HT-29 (cell line): ENCODE measurements at regions not wholly inside any gene's neighbourhood (a gene's known extent, or its start where the extent isn't known, plus 50 kb on each side); places are given as distances from the start of the nearest gene placed in this dataset.

Experiments
- DNase-seq: peaks from one replicate; pipeline ENCODE4 v3.0.0-alpha.2; 2015; ENCODE audit warnings: low spot score

GRCh38 chr5:44868541-44868940 is 59.8 kb downstream of the MRPS30 start:
- DNase-seq: no peak

DNA sequence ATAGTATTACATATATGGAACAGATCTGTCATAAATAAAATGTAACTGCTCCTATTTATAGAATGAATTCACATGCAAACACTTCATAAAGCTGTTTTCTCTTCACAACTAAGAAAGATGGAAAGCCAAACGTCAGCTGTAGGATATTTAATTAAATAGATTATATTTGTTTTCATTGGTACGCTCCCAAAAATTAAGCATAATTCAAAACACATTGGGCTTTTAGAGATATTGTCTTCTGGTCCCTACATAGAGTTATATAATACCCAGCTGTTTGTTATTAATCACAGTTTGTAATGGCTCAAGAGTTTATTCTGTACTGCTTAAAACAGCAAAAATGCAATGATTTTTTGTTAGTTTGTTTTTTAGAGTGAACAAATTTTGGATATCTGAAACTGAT is 61.2 kb downstream of the MRPS30 start:
- no peak for DNase-seq

- DNase-seq: no peak
Observed at GRCh38 chr5:44870430-44870829, 61.7 kb downstream of the MRPS30 start.

GRCh38 chr5:44871401-44871800 is 62.7 kb downstream of the MRPS30 start:
- DNase-seq: no peak

DNA sequence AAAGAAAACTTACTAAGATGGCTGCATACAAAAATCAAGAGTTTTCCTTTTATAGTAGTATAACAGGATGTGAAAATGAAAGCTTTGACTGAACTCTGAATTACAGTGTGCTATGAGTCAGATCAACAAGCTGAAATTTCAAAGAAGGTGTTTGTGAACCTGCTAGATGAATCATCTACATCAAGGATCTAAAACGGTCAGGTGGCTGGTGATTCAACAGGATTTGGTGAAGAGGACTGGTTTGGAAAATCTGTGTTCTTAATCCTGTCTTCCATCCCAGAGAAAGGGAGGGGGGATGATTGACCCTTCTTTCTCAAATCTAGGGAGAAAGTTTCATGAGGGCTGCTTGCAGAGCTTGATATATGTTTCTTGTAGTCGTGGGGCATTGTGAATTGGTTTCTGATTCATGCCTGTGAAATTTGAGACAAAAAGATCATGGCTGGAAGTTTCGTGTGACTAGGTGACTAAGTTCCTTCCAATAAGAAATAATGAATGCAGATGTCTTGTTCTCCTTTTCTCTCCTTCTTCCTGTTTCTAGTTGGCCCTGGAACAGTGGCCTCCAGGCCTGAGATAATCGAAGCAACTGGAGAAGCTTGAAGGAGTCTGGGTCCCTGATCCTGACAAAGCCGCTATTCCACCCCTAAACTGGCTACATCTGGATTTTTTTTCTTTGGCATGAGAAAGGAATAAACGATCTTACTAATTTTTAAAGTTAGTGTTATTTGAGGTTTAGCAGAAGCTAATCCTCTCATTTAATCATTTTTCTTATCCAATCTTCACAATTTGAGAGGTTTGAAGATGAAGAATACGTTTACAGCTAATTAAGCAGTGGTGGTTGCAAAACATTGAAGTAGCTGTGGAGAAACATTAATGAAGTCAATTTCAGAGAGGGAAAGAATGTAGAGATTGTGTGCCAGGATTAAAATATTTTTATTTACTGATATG is 67.2 kb downstream of the MRPS30 start:
- peak; percentile 84 for DNase-seq

DNA sequence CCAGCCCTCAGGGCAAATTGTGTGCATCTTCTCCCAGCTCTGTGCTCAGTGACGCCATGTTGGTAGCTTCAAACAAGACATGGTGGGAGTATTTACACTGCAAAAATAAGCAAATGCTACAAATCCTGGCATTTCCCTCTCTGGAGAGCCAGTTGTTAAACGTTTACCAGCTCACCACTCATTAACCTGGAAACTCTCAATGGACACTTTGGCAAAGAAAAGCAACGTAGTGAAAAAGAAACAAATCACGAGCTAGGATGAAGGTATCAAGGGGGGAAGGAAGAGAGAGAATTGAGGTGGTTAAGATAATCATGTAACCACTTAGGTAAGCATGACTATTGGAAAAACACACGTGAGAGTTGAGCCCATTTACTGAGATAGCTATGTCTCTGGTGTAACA is 72.5 kb downstream of the MRPS30 start:
- no peak for DNase-seq

GRCh38 chr5:44884036-44884435 is 75.3 kb downstream of the MRPS30 start:
- DNase-seq: no peak

DNA sequence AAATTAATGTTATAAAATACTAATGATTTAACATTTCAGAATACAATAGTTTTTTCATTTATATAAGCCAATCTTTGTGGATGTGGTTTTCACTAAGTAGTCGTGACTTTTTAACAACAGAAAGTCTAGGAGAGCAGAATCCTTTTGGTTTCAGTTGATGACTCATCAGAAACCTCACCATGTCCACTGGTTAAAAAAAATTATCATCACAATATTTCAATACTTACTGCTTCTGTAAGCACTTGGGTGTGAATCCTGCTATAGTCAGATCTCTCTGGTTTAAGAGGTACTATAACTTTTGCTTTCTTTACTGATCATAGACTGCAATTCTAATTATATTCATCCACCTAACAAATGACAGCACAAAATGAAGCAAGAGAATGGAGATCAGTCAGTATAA is 77.2 kb downstream of the MRPS30 start:
- no peak for DNase-seq

- DNase-seq: no peak
Observed at GRCh38 chr5:44887722-44888121, 79.0 kb downstream of the MRPS30 start.

GRCh38 chr5:44888435-44888834 is 79.7 kb downstream of the MRPS30 start:
- DNase-seq: no peak

DNA sequence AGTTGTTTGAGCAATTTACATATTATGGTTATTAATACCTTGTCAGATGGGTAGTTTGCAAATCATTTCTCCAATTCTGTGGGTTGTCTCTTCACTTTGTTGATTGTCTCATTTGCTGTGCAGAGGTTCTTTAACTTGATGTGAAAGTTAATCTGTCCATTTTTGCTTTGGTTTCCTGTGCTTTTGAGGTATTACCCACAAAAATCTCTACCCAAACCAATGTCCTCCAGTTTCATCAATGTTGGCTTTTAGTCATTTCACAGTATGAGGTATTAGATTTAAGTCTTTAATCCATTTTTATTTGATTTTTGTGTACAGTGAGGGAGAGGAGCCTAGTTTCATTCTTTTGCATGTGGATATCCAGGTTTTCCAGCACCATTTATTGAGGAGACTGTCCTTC is 82.4 kb downstream of the MRPS30 start:
- no peak for DNase-seq

DNA sequence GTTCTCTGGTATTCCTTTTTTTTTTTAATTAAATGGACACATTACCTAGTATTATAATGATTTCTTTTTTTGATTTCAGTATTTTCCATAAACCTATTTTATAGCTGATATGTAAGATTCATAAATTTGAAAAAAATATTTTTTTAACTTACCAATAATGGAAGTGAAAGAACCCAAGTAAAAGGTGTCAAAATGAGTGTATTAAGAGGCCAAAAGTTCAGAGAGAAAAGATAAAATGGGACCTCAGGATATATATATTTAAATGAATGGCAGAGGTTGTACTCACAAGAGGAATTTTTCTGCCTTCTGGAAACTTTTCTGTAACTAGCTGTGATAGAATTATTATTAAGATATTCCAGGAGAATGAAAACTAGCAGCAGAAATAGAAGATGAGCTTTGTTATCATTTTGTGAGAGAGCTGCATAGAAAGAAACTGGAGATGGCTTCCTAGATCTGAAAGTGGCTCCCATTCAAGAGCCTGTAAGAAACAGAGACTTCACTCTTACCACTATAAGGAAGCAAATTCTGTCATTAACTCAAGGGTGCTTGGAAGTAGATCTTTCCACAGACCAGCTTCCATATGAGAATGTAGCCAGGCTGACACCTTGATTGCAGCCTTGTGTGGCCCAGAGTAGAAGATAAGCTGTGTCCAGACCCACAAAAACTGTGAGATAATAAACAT is 91.7 kb downstream of the MRPS30 start:
- DNase-seq: no peak

DNA sequence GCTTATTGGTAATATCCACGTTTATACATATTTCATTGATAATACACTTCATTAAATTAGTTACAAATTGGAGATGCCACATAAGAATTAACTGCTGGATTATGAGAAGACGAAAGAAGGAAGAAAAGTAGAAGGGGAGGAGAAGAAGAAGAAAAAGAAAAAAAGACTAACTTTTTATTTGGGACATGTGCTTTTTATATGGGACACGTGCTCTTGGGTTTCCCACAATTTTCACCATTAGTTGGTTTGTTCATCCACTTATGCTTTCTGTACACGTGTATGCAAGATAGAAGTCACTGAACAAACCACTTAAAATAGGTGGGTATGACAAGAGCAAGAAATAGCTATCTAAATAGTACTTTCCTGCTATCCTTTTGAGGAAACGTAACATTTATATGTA is 98.6 kb downstream of the MRPS30 start:
- no peak for DNase-seq

GRCh38 chr5:44909004-44909403 is 100.3 kb downstream of the MRPS30 start:
- DNase-seq: no peak

DNA sequence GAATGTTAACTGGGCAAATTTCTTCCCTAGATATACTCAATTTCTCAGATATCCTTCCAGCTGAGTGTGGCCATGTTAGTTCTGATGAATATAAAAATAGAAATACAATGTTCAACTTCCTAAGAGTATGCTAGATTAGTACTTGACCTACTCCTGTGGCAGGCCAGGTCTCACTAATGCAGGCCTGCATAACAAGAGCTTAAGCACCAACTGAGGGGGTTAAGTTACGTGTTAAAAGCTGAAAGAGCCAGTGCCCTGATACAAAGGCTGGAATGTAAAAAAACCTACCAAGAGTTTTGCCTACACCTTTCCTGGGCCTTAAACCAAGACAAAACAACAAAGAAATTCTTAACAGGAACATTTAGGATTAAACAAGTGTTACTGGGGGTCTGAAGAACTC is 102.8 kb downstream of the MRPS30 start:
- DNase-seq: no peak

DNA sequence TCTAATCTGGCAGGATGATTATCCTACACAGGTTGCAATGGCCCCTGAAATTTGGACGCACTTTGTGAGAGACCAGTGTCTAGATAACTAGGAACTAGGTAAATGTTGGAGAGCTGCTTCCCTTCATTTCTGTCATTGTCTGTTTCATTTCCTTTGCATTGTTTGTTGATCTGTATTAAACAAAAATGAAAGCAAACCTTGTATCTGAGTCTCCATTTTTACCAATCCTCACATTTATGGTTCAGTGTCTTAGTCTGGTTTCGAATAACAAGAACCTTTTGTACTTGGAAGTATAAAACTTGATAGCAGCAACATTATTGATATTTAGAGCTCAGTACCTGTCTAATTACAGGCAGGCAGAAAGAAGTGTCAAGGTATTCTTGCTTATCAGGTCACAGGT is 105.5 kb downstream of the MRPS30 start:
- DNase-seq: no peak

GRCh38 chr5:44919560-44919959 is 110.8 kb downstream of the MRPS30 start:
- DNase-seq: no peak

DNA sequence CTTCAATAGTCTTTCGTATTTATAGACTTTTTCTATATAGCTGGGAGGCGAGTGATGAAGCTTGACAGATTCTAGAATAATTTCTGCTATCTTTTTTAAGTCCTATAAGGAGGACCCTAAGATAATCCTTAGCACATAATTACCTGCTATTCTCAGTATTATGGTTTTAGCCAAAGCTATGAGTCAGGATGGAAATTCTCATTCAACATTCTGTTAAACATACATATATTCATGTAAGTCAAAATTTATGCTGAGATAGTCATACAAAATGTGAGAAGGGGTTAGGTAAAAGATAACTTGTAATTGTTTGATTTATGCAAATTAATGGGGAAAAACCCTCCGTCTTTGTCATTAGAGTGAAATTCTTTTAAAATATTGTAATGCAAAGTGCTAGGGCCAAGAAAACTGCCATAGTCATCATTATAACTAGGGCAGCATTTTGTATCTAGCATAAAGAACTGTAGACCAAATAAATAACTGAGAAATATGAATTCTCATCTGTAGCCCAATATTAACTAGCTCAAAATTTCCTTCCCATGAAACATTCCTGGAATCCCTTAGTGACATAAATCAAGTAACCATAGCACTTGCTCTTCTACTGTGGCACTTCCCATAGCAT is 118.5 kb downstream of the MRPS30 start:
- DNase-seq: no peak

DNA sequence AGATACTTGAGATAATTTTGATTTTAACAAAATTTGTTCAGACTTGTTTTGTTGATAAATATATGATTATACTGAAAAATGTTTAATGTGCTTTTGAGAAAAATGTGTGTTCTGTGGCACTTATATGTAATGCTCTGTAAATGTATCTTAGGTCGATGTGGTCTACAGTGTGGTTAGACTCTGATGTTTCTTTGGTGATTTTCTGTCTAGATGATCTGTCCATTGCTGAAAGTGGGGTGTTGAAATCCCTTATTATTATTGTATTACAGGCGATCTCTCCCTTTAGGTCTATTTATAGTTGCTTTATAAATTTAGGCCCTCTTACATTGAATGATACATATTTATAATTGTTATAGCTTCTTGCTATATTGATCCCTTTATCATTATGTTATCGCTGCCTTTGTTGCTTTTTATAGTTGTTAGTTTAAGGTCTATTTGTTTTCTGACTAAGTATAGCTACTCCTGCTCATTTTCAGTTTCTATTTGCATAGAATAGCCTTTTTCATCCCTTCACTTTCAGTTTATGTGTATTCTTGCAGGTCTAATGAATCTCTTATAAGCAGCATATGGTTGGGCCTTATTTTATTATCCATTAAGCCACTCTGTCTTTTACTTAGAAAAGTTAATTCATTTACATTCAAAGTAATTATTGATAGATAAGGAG is 124.3 kb downstream of the MRPS30 start:
- DNase-seq: no peak

DNA sequence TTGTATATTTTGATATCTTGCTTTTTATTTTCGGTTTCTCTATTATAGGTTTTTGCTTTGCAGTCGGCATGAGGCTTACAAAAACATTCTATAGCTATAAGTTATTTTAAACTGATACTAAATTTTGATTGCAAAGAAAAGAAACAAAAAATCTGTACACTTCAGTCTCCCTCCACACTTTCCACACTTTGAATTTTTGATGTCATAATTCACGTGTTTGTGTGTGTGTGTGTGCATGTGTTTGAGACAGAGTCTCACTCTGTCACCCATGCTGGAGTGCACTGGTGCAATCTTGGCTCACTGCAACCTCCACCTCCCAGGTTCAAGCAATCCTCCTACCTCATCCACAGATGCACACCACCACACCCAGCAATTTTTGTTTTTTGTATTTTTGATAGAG is 124.9 kb downstream of the MRPS30 start:
- DNase-seq: no peak

DNA sequence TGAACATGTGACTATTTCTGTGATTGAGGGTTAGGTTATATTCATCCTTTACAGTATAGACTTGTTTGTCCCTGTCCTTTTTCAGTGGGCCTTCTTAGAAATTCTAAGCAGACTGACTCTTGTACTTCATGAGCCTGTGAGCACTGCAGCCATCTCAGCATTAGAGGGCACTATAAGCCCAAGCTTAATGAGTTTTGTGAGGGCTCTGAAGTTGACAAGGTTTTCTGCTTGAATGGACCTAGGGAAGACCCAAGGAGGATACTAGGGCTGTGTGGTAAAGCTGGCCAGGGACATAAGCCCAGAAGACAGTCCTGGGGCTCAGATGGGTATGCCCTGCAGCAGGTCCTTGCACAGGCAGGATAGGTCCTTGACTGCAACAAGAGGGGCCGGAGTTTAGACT is 126.5 kb downstream of the MRPS30 start:
- peak; percentile 59 for DNase-seq

DNA sequence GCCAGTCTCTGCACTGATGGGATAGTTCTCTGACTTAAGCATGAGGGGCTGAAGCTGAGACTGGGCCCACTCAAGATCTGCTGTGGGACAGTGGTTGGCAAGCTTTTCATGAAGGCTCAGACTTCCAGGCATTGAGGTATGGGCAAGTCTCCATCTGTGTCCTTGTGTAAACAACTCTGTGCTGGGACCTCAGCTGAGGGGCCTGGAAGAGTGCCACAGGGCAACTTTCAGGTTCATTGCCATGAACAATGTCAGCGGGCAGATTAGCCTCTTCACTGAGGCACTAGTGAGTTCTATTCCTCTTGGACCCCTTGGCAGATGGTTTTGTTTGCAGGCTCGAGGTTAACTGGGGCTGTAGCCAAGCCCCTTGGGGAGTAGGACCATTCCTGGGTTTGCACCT is 127.1 kb downstream of the MRPS30 start:
- no peak for DNase-seq
